NCI-H1694 (cell line): ENCODE measurements at regions not wholly inside any gene's neighbourhood (a gene's known extent, or its start where the extent isn't known, plus 50 kb on each side); places are given as distances from the start of the nearest gene placed in this dataset.
"Not testable (repeated sequence)": the region's sequence is repeated elsewhere in the genome, so short reads cannot be mapped to it uniquely, and the experiment has no call there.

Experiments
- DNase-seq: peaks from one replicate; lab custom pipeline; 2025; lab: John Stamatoyannopoulos, UW

- no peak for DNase-seq
These were observed 569.7 kb downstream of the RIT2 start for GRCh38 chr18:42545825-42546224.

- DNase-seq = no peak
These were observed 567.0 kb downstream of the RIT2 start for GRCh38 chr18:42548493-42548892.

DNA sequence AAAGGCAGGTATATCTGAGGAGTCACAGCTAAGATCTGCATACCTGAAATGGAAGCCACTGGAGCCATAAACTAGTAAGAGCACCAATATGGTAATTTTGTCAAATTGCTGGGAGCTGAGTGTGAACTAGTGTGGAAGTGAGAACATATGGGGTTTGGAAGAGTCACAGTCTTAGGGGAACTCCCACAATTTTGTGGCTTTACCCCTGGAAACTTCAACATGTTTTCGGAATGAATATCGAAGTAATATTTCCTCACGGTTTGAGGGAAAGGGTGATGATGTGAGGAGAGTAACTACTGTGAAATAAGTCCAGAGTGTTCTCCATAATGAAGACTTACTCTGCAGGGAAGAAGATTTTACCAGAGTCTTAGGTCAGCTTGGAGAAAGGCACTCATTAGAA lies 565.9 kb downstream of the RIT2 start:
- DNase-seq = no peak

DNA sequence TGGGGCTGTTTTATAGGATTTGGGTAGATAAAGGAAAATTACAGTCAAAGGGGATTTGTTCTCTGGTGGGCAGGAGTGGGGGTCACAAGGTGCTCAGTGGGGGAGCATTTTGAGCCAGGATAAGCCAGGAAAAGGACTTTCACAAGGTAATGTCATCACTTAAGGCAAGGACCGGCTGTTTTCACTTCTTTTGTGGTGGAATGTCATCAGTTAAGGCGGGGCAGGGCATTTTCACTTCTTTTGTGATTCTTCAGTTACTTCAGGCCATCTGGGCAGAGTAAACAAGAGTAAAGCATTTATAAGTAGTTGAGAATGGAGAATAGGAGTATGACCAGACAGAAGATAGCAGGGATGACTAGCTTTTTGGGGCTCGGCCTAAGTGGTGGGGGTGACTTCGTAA lies 562.9 kb downstream of the RIT2 start:
- DNase-seq = not testable (repeated sequence)

GRCh38 chr18:42559069-42559690 lies 556.3 kb downstream of the RIT2 start:
- no peak for DNase-seq

- no peak for DNase-seq
These were observed 554.0 kb downstream of the RIT2 start for GRCh38 chr18:42561521-42561920.

DNA sequence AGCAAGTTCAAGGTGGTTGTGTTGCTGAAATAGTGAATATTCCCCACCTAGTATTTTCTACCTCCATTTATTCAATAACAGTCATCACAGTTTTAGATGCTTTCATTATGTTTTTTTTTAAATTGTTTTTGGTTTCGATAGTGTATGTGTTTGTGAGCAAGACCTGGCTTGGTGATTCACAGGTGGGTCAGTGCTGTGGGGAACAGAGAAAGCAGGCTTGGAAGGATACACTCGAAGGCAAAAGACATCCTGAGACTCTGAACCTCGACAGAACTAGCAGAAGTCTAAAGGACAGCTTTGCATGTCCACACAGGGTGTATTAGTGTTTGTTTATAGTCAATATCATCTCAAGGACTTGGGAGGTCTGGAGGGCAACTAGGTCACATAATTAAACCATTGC lies 551.5 kb downstream of the RIT2 start:
- no peak for DNase-seq

DNA sequence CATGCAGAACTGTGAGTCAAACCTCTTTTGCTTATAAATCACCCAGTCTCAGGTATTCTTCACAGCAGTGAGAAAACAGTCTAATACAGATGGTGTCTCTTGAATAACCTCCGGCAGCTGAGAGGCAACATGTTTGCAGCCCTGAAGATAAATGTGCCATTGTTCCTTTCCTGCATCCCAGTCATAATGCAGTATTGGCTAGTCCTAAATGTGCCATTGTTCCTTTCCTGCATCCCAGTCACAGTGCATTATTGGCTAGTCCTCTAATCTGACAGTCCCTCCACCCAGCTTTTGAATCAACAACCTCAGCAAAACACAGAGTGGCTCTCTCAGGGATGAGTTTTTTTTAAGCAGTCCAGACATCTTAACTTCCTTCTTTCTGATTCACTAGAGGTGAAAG lies 550.7 kb downstream of the RIT2 start:
- no peak for DNase-seq

GRCh38 chr18:42568773-42569172 lies 546.7 kb downstream of the RIT2 start:
- DNase-seq = no peak

GRCh38 chr18:42574871-42575270 lies 540.6 kb downstream of the RIT2 start:
- peak; percentile 46 for DNase-seq

GRCh38 chr18:42576124-42576523 lies 539.4 kb downstream of the RIT2 start:
- DNase-seq = no peak

- DNase-seq = no peak
These were observed 536.7 kb downstream of the RIT2 start for GRCh38 chr18:42578792-42579191.

- DNase-seq = no peak
These were observed 533.2 kb downstream of the RIT2 start for GRCh38 chr18:42582266-42582665.

GRCh38 chr18:42583283-42583731 lies 532.2 kb downstream of the RIT2 start:
- no peak for DNase-seq

DNA sequence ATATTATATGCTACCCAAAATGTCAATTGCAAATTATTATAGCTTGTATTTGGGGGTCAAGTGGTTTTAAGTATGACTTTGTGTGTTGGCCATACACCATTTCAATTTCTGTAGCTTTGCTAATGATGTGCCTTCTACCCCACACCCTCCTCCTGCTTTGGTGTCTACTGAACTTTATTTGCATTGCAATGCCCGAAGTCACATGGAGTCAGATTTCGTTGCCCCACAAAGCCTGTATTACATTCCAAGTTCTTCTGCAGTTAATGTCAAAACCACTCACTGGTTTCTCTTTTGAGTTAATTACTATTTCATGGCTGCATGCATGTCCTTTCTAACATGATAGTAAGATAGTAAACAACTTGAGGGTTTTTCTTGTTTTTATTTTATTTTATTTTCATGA lies 528.9 kb downstream of the RIT2 start:
- no peak for DNase-seq

- DNase-seq = no peak
These were observed 526.7 kb downstream of the RIT2 start for GRCh38 chr18:42588786-42589185.

- DNase-seq = no peak
These were observed 510.7 kb downstream of the RIT2 start for GRCh38 chr18:42604820-42605219.

DNA sequence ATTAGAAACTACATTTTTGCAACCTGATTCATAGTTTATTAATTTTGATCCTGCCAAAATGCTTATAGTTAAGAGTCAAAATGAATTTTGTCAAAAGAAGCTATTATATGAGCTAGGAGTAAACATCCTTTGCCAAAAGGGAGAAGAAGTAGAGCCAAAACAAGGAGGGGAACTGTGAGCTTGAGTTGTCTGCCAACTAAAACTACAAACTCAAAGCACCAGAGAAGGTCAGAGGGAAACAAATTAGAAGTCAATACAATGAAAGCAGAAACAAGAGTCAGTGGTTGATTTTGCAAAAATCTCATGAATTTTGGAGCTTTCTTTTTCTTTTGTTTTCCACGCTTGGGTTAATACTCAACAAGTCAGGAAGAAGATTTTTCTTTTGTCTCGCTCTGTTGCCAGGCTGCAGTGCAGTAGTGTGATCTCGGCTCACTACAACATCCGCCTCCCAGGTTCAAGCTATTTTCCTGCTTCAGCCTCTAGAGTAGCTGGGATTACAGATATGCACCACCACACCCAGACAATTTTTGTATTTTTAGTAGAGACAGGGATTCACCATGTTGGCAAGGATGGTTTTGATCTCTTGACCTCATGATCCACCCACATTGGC lies 508.5 kb downstream of the RIT2 start:
- no peak for DNase-seq

DNA sequence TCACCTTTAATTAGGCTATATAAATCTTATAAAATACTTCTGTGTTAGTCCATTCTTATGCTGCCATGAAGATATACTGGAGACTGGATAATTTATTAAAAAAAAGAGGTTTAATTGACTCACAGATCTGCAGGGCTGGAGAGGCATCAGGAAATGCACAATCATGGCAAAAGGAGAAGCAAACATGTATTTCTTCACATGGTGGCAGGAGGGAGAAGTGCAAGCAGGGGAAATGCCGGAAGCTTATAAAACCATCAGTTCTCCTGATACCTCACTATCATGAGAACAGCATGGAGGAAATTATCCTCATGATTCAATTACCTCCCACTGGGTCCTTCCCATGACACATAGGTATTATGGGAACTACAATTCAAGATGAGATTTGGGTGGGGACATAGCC lies 504.4 kb downstream of the RIT2 start:
- DNase-seq = no peak

DNA sequence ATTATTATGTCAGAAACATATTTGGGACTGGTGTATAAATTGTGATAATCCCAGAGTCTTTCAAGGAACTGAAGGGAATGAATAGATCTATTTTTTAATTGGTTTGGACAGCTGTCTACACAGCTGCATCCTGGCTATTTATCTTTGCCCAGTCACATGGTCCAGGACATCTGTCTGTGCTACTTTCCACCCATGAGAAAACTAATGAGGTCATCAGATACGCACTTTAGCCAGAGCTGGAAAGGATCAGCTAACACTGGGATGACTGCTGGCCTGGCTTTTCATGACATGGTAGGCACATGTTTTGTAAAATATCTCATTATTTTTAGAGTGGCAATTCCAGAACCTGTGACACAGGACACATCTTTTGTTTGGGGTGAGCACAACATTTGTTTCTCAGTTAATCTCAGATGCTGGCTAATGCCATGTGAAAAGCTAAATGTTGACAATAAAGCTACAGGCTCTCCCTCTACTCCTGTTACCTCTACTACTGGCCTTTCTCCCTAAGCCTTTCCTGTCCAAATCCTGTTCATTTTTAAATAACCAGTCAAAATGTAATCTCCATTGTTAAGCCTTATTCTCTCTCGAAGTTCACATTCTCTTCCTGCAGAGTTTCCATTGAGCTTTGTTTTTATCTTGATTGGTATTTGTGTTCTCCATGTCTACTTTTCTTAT lies 500.7 kb downstream of the RIT2 start:
- DNase-seq = no peak

GRCh38 chr18:42617221-42617620 lies 498.3 kb downstream of the RIT2 start:
- peak; percentile 64 for DNase-seq

DNA sequence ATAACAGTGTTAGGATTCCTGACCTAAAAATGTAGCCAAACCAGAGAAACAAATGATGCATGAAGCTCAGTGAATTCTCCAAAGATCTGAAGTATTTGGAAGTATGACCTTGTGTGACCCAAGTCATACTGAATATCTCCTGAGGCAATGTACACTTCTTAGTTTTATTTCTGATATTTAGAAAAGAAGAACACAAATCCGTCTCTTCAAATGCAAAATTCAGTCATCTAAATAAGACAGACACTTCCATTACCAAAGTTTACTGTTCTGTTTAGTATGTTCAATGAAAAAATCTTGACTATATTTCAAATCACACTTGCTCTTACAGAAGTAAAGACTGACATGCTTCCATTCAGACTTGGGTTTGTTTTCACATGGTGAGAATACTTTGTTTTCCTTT lies 495.7 kb downstream of the RIT2 start:
- DNase-seq = no peak

GRCh38 chr18:42620657-42621056 lies 494.8 kb downstream of the RIT2 start:
- no peak for DNase-seq

DNA sequence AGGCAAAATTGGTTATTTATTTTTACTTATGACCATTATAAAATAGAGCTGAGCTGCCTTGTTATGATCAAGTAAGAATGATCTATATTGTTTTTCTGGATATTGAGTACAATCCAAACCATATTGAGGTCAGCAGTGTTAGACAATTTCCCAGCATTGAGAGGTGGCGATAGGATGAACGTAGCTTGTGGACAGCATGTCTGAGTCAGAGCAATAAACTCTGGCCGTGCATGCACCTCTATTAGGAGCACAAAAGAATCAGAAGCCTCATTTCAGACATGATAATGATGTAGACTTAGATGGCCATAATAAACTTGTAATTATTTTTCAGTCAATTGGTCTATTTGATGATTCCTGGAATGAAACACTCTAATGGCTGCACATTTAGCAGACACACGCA lies 491.6 kb downstream of the RIT2 start:
- no peak for DNase-seq
